ENCODE measurements at regions not wholly inside any gene's neighbourhood (a gene's known extent, or its start where the extent isn't known, plus 50 kb on each side); places are given as distances from the start of the nearest gene placed in this dataset.

DNA sequence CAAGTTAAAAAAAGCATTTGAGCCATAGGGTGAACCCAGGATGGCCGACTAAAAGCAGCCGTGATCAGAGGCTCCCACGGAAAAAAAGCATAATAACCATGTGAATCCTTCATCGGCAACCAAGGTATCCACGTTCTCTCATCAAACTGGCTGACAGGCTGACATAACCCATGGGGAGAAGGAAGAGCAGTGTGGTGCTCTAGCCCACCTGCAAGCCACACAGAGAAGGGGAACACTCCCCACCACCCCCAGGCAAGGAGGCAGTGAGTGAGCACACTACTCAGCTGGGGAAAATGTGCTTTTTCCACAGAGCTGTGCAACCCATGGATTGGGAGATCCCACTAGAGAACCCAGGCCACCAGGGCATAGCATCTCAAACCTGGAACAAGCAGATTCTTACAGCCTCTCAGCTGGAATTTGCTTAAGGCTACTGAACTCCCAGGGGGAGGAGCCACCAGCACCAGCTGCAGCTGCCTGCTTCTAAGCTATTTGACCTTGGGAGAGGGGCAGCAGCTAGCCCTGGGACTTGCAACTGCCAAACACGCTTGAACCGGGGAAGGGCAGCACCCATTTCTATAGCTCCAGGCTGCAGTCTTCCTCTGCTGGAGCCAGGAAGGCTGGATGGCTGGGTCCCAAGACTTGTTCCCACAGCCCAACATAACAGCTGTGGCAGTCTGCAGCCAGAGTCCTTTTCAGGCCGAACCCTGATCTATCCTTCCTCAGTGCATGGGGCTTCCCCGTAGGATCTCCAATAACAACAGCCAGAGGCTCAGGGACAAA lies 178.2 kb upstream of the NRG3 start:
- DNase-seq (no peak), ATAC-seq (ENCODE audit: insufficient read depth, low read depth) (no peak)
- TF ChIP-seq EZH2 (IDR thresholded peaks at IDR 0.05; ENCODE audit: borderline replicate concordance, low read depth, low read length, severe bottlenecking): no peak
- TF ChIP-seq, protein P1, sequence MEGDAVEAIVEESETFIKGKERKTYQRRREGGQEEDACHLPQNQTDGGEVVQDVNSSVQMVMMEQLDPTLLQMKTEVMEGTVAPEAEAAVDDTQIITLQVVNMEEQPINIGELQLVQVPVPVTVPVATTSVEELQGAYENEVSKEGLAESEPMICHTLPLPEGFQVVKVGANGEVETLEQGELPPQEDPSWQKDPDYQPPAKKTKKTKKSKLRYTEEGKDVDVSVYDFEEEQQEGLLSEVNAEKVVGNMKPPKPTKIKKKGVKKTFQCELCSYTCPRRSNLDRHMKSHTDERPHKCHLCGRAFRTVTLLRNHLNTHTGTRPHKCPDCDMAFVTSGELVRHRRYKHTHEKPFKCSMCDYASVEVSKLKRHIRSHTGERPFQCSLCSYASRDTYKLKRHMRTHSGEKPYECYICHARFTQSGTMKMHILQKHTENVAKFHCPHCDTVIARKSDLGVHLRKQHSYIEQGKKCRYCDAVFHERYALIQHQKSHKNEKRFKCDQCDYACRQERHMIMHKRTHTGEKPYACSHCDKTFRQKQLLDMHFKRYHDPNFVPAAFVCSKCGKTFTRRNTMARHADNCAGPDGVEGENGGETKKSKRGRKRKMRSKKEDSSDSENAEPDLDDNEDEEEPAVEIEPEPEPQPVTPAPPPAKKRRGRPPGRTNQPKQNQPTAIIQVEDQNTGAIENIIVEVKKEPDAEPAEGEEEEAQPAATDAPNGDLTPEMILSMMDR (IDR thresholded peaks at IDR 0.05; ENCODE audit: borderline replicate concordance, extremely low read depth, low read length, poor library complexity, severe bottlenecking): no peak
- no peaks in the 10 kb centered on the region for H3K36me3 ChIP-seq (ENCODE audit: insufficient read depth, low read length)
- H2AFZ ChIP-seq (ENCODE audit: low read depth, low read length): no peak overlapping the region
- H3K9ac ChIP-seq (ENCODE audit: low read depth, low read length): no peak overlapping the region
- no peak overlapping the region for H3K27ac ChIP-seq (ENCODE audit: low read length)
- H3K79me2 ChIP-seq (ENCODE audit: insufficient read depth, low read length): no peaks in the 10 kb centered on the region
- H3K4me3 ChIP-seq (ENCODE audit: low read depth in 1 of 2, low read length in 2 of 2): no peak overlapping the region
- no peaks in the 10 kb centered on the region for H3K9me3 ChIP-seq (ENCODE audit: insufficient read depth, low read length, severe bottlenecking)
- no peak overlapping the region for H3K4me2 ChIP-seq (ENCODE audit: insufficient read depth, low read length)
- no peaks in the 10 kb centered on the region for H4K20me1 ChIP-seq (ENCODE audit: insufficient read depth, low read length)
- H3K27me3 ChIP-seq (ENCODE audit: insufficient read depth, low read length, poor library complexity): no peaks in the 10 kb centered on the region
- H3K4me1 ChIP-seq (ENCODE audit: insufficient read depth, low read length): no peaks in the 10 kb centered on the region

DNA sequence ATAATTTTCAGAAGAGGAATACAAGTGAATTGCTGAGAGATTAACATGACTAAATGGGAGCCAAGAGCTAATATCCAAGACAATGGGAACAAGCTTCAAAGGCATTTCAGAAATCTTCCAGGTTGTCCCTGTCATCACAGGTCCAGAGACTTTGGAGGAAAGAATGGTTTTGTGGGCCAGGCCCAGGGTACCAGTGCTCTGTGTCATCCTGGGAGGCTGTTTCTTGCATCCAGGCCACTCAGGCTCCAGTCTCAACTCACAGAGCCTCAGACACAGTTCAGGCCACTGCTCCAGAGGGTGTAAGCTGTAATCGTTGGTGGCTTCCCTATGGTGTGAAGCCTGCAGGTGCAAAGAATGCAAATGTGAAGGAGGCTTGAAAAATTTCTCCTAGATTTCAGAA lies 170.4 kb upstream of the NRG3 start:
- H3K9me3 ChIP-seq (ENCODE audit: insufficient read depth, low read length, severe bottlenecking): no peaks in the 10 kb centered on the region
- no peak overlapping the region for H3K4me2 ChIP-seq (ENCODE audit: insufficient read depth, low read length)
- no peaks in the 10 kb centered on the region for H4K20me1 ChIP-seq (ENCODE audit: insufficient read depth, low read length)
- TF ChIP-seq, protein P1 (IDR thresholded peaks at IDR 0.05; ENCODE audit: borderline replicate concordance, extremely low read depth, low read length, poor library complexity, severe bottlenecking): no peak
- no peak for TF ChIP-seq EZH2 (IDR thresholded peaks at IDR 0.05; ENCODE audit: borderline replicate concordance, low read depth, low read length, severe bottlenecking)
- no peak overlapping the region for H2AFZ ChIP-seq (ENCODE audit: low read depth, low read length)
- no peaks in the 10 kb centered on the region for H3K4me1 ChIP-seq (ENCODE audit: insufficient read depth, low read length)
- H3K27ac ChIP-seq (ENCODE audit: low read length): no peak overlapping the region
- no peaks in the 10 kb centered on the region for H3K79me2 ChIP-seq (ENCODE audit: insufficient read depth, low read length)
- no peaks in the 10 kb centered on the region for H3K36me3 ChIP-seq (ENCODE audit: insufficient read depth, low read length)
- H3K27me3 ChIP-seq (ENCODE audit: insufficient read depth, low read length, poor library complexity): no peaks in the 10 kb centered on the region
- ATAC-seq (ENCODE audit: insufficient read depth, low read depth) (no peak), DNase-seq (no peak)
- no peak overlapping the region for H3K9ac ChIP-seq (ENCODE audit: low read depth, low read length)
- no peak overlapping the region for H3K4me3 ChIP-seq (ENCODE audit: low read depth in 1 of 2, low read length in 2 of 2)

DNA sequence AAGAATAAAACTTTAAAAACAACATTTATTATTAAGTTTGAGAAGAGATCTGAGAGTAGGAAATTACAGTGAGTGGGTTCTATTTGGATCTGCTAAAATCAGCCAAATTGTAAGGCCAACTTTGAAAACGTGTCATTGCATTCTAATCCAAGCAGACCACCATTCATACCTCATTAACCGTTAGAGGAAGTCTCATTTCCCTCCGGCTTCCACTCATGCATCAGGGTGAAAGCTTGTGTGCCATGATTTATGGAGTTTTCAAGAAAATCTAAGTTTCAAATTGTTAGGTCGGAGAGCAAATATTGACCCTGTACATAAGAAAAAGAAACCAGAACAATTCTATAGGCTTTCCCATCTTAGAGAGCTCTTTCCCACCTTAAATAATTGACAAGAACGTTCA lies 166.6 kb upstream of the NRG3 start:
- Histone ChIP-seq H3K27ac (ENCODE audit: low read length) (no peak overlapping the region), H3K36me3 (ENCODE audit: insufficient read depth, low read length) (no peaks in the 10 kb centered on the region), H3K9me3 (ENCODE audit: insufficient read depth, low read length, severe bottlenecking) (no peaks in the 10 kb centered on the region), H3K9ac (ENCODE audit: low read depth, low read length) (no peak overlapping the region), H2AFZ (ENCODE audit: low read depth, low read length) (no peak overlapping the region), H4K20me1 (ENCODE audit: insufficient read depth, low read length) (no peaks in the 10 kb centered on the region), H3K79me2 (ENCODE audit: insufficient read depth, low read length) (no peaks in the 10 kb centered on the region), H3K4me3 (ENCODE audit: low read depth in 1 of 2, low read length in 2 of 2) (no peak overlapping the region), H3K4me2 (ENCODE audit: insufficient read depth, low read length) (no peak overlapping the region), H3K4me1 (ENCODE audit: insufficient read depth, low read length) (no peaks in the 10 kb centered on the region), H3K27me3 (ENCODE audit: insufficient read depth, low read length, poor library complexity) (no peaks in the 10 kb centered on the region)
- no peak for ATAC-seq (ENCODE audit: insufficient read depth, low read depth)
- DNase-seq: no peak
- no peak for TF ChIP-seq EZH2 (IDR thresholded peaks at IDR 0.05; ENCODE audit: borderline replicate concordance, low read depth, low read length, severe bottlenecking)
- TF ChIP-seq, protein P1 (IDR thresholded peaks at IDR 0.05; ENCODE audit: borderline replicate concordance, extremely low read depth, low read length, poor library complexity, severe bottlenecking): no peak
